ENCODE measurements at regions not wholly inside any gene's neighbourhood (a gene's known extent, or its start where the extent isn't known, plus 50 kb on each side); places are given as distances from the start of the nearest gene placed in this dataset.

- TF ChIP-seq CTCF (IDR thresholded peaks at IDR 0.05) (no peak), POLR2A (IDR thresholded peaks at IDR 0.05) (no peak), EP300 (IDR thresholded peaks at IDR 0.05) (no peak)
These were observed 157.7 kb downstream of the MELK start for GRCh38 chr9:36730414-36730813.

Data from suprapubic skin (tissue), 3 donors.